Endothelial cell (in vitro differentiated cells): ENCODE measurements at regions not wholly inside any gene's neighbourhood (a gene's known extent, or its start where the extent isn't known, plus 50 kb on each side); places are given as distances from the start of the nearest gene placed in this dataset.

ENCODE experiments used
- DNase-seq: peaks from one replicate; pipeline ENCODE4 v3.0.0; 2021; ENCODE audit warnings: low spot score
- H3K27ac Mint-ChIP-seq: one replicate; pipeline ENCODE4 v1.8.0; 2021; ENCODE audit warnings: mixed read lengths, inconsistent platforms; ENCODE audit not compliant: unreplicated experiment
- H3K27me3 Mint-ChIP-seq: one replicate; pipeline ENCODE4 v1.8.0; 2021; ENCODE audit warnings: mild to moderate bottlenecking, moderate library complexity, mixed read lengths, inconsistent platforms; ENCODE audit not compliant: unreplicated experiment
- H3K36me3 Mint-ChIP-seq: one replicate; pipeline ENCODE4 v1.8.0; 2021; ENCODE audit warnings: mild to moderate bottlenecking, low read depth, mixed read lengths, inconsistent platforms; ENCODE audit not compliant: unreplicated experiment
- H3K4me1 Mint-ChIP-seq: one replicate; pipeline ENCODE4 v1.8.0; 2021; ENCODE audit warnings: mild to moderate bottlenecking, mixed read lengths, inconsistent platforms; ENCODE audit not compliant: unreplicated experiment
- H3K4me3 Mint-ChIP-seq: one replicate; pipeline ENCODE4 v1.8.0; 2021; ENCODE audit warnings: mild to moderate bottlenecking, mixed read lengths, inconsistent platforms; ENCODE audit not compliant: unreplicated experiment
- H3K9me3 Mint-ChIP-seq: one replicate; pipeline ENCODE4 v1.8.0; 2021; ENCODE audit warnings: mixed read lengths, inconsistent platforms; ENCODE audit not compliant: unreplicated experiment
- CTCF ChIP-seq: fragments of 200-600 bp; sonication (generic); IDR thresholded peaks from one replicate; pipeline ENCODE4 v1.5.0; 2021; ENCODE audit warnings: antibody characterized with exemption; ENCODE audit not compliant: unreplicated experiment

GRCh38 chr9:80635065-80635464 is 1054.3 kb downstream of the TLE1 start:
- Mint-ChIP-seq H3K4me1 (no peaks in the 10 kb centered on the region), H3K27ac (no peak overlapping the region)

GRCh38 chr9:80632041-80632440 is 1057.3 kb downstream of the TLE1 start:
- TF ChIP-seq CTCF: no peak
- Mint-ChIP-seq H3K27ac (no peak overlapping the region), H3K4me3 (no peak overlapping the region), H3K4me1 (no peaks in the 10 kb centered on the region), H3K27me3 (no peaks in the 10 kb centered on the region), H3K9me3 (no peaks in the 10 kb centered on the region), H3K36me3 (no peaks in the 10 kb centered on the region)
- DNase-seq: no peak

More at GRCh38 chr9:80635065-80635464, 1054.3 kb downstream of the TLE1 start:
- no peak for TF ChIP-seq CTCF
- Mint-ChIP-seq H3K36me3 (no peaks in the 10 kb centered on the region), H3K27me3 (no peaks in the 10 kb centered on the region), H3K9me3 (no peaks in the 10 kb centered on the region), H3K4me3 (no peak overlapping the region)
- no peak for DNase-seq

GRCh38 chr9:80622508-80622907 is 1050.7 kb downstream of the TLE4 start:
- Mint-ChIP-seq H3K27me3 (no peaks in the 10 kb centered on the region), H3K4me3 (no peak overlapping the region), H3K4me1 (no peaks in the 10 kb centered on the region), H3K9me3 (no peaks in the 10 kb centered on the region), H3K36me3 (no peaks in the 10 kb centered on the region), H3K27ac (no peak overlapping the region)
- DNase-seq: no peak
- no peak for TF ChIP-seq CTCF

- no peak for TF ChIP-seq CTCF
- Mint-ChIP-seq H3K4me3 (no peak overlapping the region), H3K27me3 (no peaks in the 10 kb centered on the region), H3K4me1 (no peaks in the 10 kb centered on the region), H3K36me3 (no peaks in the 10 kb centered on the region), H3K27ac (no peak overlapping the region), H3K9me3 (no peaks in the 10 kb centered on the region)
- no peak for DNase-seq
Measured at GRCh38 chr9:80619356-80619755, 1047.6 kb downstream of the TLE4 start.

GRCh38 chr9:80615964-80616363 is 1044.2 kb downstream of the TLE4 start:
- no peaks in the 10 kb centered on the region for H3K4me1 Mint-ChIP-seq

More at GRCh38 chr9:80615964-80616363, 1044.2 kb downstream of the TLE4 start:
- Mint-ChIP-seq H3K36me3 (no peaks in the 10 kb centered on the region), H3K9me3 (no peaks in the 10 kb centered on the region), H3K4me3 (no peak overlapping the region), H3K27me3 (no peaks in the 10 kb centered on the region), H3K27ac (no peak overlapping the region)
- DNase-seq: no peak
- no peak for TF ChIP-seq CTCF
